Nephron (organoid): ENCODE measurements at regions not wholly inside any gene's neighbourhood (a gene's known extent, or its start where the extent isn't known, plus 50 kb on each side); places are given as distances from the start of the nearest gene placed in this dataset.

Experiments used
- H3K27ac Mint-ChIP-seq, 3 experiments: 2 replicates each; pipeline ENCODE4 v1.8.0; 2020; ENCODE audit warnings: mixed read lengths in 3 of 3, mild to moderate bottlenecking in 2 of 3, moderate library complexity in 1 of 3
- H3K27me3 Mint-ChIP-seq: 2 replicates; pipeline ENCODE4 v1.8.0; 2021; ENCODE audit warnings: low read depth, mild to moderate bottlenecking, moderate library complexity, mixed read lengths
- H3K36me3 Mint-ChIP-seq: 2 replicates; pipeline ENCODE4 v1.8.0; 2020; ENCODE audit warnings: low read depth, mixed read lengths
- H3K4me1 Mint-ChIP-seq: 2 replicates; pipeline ENCODE4 v1.8.0; 2020; ENCODE audit warnings: mixed read lengths
- H3K4me3 Mint-ChIP-seq, 3 experiments: 2 replicates each; pipeline ENCODE4 v1.8.0; 2020; ENCODE audit warnings: mild to moderate bottlenecking in 3 of 3, mixed read lengths in 3 of 3, moderate library complexity in 2 of 3
- H3K9me3 Mint-ChIP-seq: 2 replicates; pipeline ENCODE4 v1.8.0; 2020; ENCODE audit warnings: mixed read lengths
- TF ChIP-seq, protein P1 (sequence below), 3 experiments: fragments of 200-600 bp; sonication (generic); IDR thresholded peaks; one replicate each; pipeline ENCODE4 v1.5.0; 2021; ENCODE audit warnings: antibody characterized with exemption in 3 of 3; ENCODE audit not compliant: unreplicated experiment in 3 of 3

DNA sequence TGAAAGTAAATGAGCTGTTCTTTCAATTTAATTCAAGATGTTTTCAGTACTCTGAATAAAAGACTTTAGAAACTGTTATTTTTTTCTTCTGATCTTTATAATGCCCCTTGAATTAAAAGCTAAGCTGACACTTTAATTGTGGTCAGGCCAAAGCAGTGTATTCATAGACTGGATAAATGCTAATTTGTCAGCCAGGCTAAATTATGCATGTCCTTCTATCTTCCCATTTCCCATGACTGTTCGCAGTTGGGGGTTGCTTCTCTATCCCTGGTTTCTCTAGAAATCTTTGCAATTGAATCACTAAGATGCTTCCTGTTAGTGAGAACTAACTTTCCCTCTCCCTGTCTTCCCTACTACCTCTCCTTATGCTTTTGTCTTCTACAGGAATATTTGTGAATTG, 396.2 kb downstream of the RFPL4B start:
- no peak overlapping the region for H3K27ac Mint-ChIP-seq
- TF ChIP-seq, protein P1, sequence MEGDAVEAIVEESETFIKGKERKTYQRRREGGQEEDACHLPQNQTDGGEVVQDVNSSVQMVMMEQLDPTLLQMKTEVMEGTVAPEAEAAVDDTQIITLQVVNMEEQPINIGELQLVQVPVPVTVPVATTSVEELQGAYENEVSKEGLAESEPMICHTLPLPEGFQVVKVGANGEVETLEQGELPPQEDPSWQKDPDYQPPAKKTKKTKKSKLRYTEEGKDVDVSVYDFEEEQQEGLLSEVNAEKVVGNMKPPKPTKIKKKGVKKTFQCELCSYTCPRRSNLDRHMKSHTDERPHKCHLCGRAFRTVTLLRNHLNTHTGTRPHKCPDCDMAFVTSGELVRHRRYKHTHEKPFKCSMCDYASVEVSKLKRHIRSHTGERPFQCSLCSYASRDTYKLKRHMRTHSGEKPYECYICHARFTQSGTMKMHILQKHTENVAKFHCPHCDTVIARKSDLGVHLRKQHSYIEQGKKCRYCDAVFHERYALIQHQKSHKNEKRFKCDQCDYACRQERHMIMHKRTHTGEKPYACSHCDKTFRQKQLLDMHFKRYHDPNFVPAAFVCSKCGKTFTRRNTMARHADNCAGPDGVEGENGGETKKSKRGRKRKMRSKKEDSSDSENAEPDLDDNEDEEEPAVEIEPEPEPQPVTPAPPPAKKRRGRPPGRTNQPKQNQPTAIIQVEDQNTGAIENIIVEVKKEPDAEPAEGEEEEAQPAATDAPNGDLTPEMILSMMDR (IDR thresholded peaks at IDR 0.05; ENCODE audit: unreplicated experiment in 3 of 3) = no peak
- no peaks in the 10 kb centered on the region for H3K36me3 Mint-ChIP-seq
- H3K27me3 Mint-ChIP-seq = peaks cover 4% of the 10 kb centered on the region
- H3K4me1 Mint-ChIP-seq = peaks cover 4% of the 10 kb centered on the region
- H3K9me3 Mint-ChIP-seq = no peaks in the 10 kb centered on the region
- H3K4me3 Mint-ChIP-seq = no peak overlapping the region

DNA sequence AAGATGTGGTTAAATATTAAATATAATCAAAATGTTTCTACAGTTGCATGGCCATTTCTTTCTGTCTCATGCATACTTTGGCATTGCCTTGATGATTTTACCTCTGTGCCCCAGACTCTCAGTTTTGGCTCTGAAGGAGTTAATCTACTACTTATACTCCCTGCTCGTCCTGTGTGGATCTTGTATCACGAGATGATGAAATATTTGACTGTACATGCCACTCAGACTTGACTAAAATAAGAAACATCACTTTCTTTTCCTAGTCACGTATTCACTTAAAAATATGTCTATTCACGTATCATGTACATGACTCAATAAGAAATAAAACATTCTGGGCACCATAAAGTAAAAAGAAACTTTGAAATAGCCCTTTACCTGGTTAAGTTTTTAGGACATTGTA, 397.7 kb downstream of the RFPL4B start:
- Mint-ChIP-seq H3K27ac (no peak overlapping the region), H3K4me1 (peaks cover 4% of the 10 kb centered on the region), H3K27me3 (peaks cover 3% of the 10 kb centered on the region), H3K9me3 (no peaks in the 10 kb centered on the region), H3K36me3 (no peaks in the 10 kb centered on the region), H3K4me3 (no peak overlapping the region)
- TF ChIP-seq, protein P1 (IDR thresholded peaks at IDR 0.05; ENCODE audit: unreplicated experiment in 3 of 3) = no peak

DNA sequence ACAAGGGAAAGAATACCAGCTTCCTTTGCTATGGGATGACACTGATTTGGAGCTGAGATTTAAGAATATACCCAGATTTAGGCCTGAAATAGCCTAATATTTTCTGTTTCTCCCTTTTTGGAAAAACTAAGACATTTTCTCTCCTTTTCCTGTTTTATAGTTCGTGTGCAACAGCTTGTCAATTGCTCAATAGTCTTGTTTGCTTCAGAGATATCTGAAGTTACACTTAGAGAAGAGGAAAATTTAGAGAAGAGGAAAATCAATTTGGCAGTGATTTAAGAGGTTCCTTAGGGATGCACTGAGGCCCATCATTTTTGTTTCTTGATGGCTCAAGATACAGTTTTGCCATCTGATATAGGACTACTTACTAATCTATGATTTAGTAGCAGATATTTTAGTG, 398.6 kb downstream of the RFPL4B start:
- TF ChIP-seq, protein P1 (IDR thresholded peaks at IDR 0.05; ENCODE audit: unreplicated experiment in 3 of 3) = no peak
- H3K36me3 Mint-ChIP-seq = no peaks in the 10 kb centered on the region

DNA sequence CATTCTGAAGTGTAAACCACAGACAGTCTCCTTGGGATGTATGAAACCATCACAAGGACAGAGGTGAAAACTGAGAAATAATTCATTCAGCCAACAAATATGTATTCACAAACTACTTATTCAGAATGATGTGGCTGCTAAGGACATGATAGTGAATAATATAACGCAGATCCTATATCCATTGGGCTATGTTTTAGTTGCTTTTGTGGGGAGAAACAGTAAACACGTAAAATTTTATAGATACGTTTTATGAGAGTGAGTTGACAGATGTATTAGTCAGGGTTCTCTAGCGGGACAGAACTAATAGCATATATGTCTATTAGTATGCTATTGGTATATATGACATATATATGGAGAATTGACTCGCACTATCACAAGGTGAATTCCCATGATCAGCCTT, 402.5 kb downstream of the RFPL4B start:
- H3K36me3 Mint-ChIP-seq = no peaks in the 10 kb centered on the region
- H3K27ac Mint-ChIP-seq = no peak overlapping the region
- no peaks in the 10 kb centered on the region for H3K27me3 Mint-ChIP-seq
- H3K4me3 Mint-ChIP-seq = no peak overlapping the region
- TF ChIP-seq, protein P1 (IDR thresholded peaks at IDR 0.05; ENCODE audit: unreplicated experiment in 3 of 3) = no peak
- H3K9me3 Mint-ChIP-seq = no peaks in the 10 kb centered on the region
- no peaks in the 10 kb centered on the region for H3K4me1 Mint-ChIP-seq

More for the DNA sequence above, 398.6 kb downstream of the RFPL4B start:
- peaks cover 4% of the 10 kb centered on the region for H3K4me1 Mint-ChIP-seq
- no peaks in the 10 kb centered on the region for H3K27me3 Mint-ChIP-seq
- no peak overlapping the region for H3K27ac Mint-ChIP-seq
- no peak overlapping the region for H3K4me3 Mint-ChIP-seq
- no peaks in the 10 kb centered on the region for H3K9me3 Mint-ChIP-seq

DNA sequence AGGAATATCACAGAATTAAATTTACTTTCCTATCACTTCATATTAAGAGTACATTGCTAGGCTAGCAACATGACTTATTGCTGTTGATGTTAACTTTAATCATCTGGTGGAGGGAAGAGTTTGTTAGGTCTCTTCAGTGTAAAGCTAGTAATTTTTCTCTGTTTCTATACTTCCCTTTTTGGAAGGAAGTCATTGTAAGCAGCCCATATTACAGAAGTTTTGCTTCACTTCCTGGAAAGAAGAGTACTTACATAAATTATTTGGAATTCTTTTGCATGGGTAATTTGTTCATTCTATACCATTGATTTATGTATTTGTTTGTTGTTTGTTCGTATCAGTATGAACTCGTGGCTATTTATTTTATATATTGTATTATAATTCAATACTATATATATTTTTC, 405.2 kb downstream of the RFPL4B start:
- Mint-ChIP-seq H3K27ac (no peak overlapping the region), H3K9me3 (peaks cover 4% of the 10 kb centered on the region)

DNA sequence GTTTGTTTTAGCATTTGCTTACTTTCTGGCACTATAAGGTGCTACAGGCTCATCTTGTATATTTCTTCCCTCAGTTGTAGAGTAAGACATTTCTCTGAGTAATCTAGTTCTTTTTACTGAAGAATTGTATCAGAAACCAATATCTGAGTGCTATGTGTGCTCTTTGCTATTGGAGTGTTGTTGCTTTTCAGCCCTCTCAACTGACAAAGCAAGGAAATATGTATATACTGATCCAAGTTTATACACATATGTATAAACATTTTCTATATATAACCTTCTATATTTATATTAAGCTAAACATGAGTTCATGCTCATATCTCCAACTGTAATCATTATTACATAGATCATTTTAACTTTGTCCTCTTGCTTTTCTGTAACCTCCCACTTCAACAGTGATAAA, 405.7 kb downstream of the RFPL4B start:
- H3K27me3 Mint-ChIP-seq = no peaks in the 10 kb centered on the region
- TF ChIP-seq, protein P1 (IDR thresholded peaks at IDR 0.05; ENCODE audit: unreplicated experiment in 3 of 3) = no peak
- peaks cover 7% of the 10 kb centered on the region for H3K9me3 Mint-ChIP-seq
- H3K4me1 Mint-ChIP-seq = no peaks in the 10 kb centered on the region
- H3K36me3 Mint-ChIP-seq = no peaks in the 10 kb centered on the region
- H3K4me3 Mint-ChIP-seq = no peak overlapping the region
- no peak overlapping the region for H3K27ac Mint-ChIP-seq

More for the DNA sequence above, 405.2 kb downstream of the RFPL4B start:
- H3K27me3 Mint-ChIP-seq = no peaks in the 10 kb centered on the region
- H3K4me3 Mint-ChIP-seq = no peak overlapping the region
- H3K4me1 Mint-ChIP-seq = no peaks in the 10 kb centered on the region
- TF ChIP-seq, protein P1 (IDR thresholded peaks at IDR 0.05; ENCODE audit: unreplicated experiment in 3 of 3) = no peak
- no peaks in the 10 kb centered on the region for H3K36me3 Mint-ChIP-seq
